HG03139 (cell line): ENCODE measurements at regions not wholly inside any gene's neighbourhood (a gene's known extent, or its start where the extent isn't known, plus 50 kb on each side); places are given as distances from the start of the nearest gene placed in this dataset.
A peak's percentile ranks its signal among the peaks of the same experiment; 100 is the strongest.
"Not testable (repeated sequence)": the region's sequence is repeated elsewhere in the genome, so short reads cannot be mapped to it uniquely, and the experiment has no call there.

Source experiments
- ATAC-seq: cut with Tn5 transposase; IDR thresholded peaks from one replicate; pipeline ENCODE4 v1.9.1; 2021; ENCODE audit not compliant: unreplicated experiment

- ATAC-seq = peak; percentile 99
Observed at GRCh38 chr5:125961150-125961549, 462.1 kb upstream of the GRAMD2B start.

GRCh38 chr5:125965577-125965976 lies 457.6 kb upstream of the GRAMD2B start:
- ATAC-seq = no peak

- ATAC-seq = no peak
Observed at GRCh38 chr5:125967576-125967975, 455.6 kb upstream of the GRAMD2B start.

- ATAC-seq = no peak
Observed at GRCh38 chr5:125969011-125969813, 454.0 kb upstream of the GRAMD2B start.

GRCh38 chr5:125969814-125970171 lies 453.4 kb upstream of the GRAMD2B start:
- no peak for ATAC-seq

- ATAC-seq = no peak
Observed at GRCh38 chr5:125970631-125971307, 452.4 kb upstream of the GRAMD2B start.

- no peak for ATAC-seq
Observed at GRCh38 chr5:125972706-125973105, 450.5 kb upstream of the GRAMD2B start.

GRCh38 chr5:125974679-125975078 lies 448.5 kb upstream of the GRAMD2B start:
- no peak for ATAC-seq

- no peak for ATAC-seq
Observed at GRCh38 chr5:125976421-125977000, 446.7 kb upstream of the GRAMD2B start.

GRCh38 chr5:125978015-125978414 lies 445.2 kb upstream of the GRAMD2B start:
- no peak for ATAC-seq

- ATAC-seq = no peak
Observed at GRCh38 chr5:125979636-125980035, 443.6 kb upstream of the GRAMD2B start.

GRCh38 chr5:125981016-125981415 lies 442.2 kb upstream of the GRAMD2B start:
- ATAC-seq = no peak

- ATAC-seq = no peak
Observed at GRCh38 chr5:125987677-125988255, 435.4 kb upstream of the GRAMD2B start.

GRCh38 chr5:125992050-125992449 lies 431.2 kb upstream of the GRAMD2B start:
- ATAC-seq = no peak

- not testable (repeated sequence) for ATAC-seq
Observed at GRCh38 chr5:125999271-126000030, 423.8 kb upstream of the GRAMD2B start.

- ATAC-seq = no peak
Observed at GRCh38 chr5:126000507-126000906, 422.7 kb upstream of the GRAMD2B start.

GRCh38 chr5:126002222-126002897 lies 420.8 kb upstream of the GRAMD2B start:
- ATAC-seq = no peak

- no peak for ATAC-seq
Observed at GRCh38 chr5:126003309-126003708, 419.9 kb upstream of the GRAMD2B start.

- ATAC-seq = no peak
Observed at GRCh38 chr5:126004636-126005035, 418.6 kb upstream of the GRAMD2B start.

- no peak for ATAC-seq
Observed at GRCh38 chr5:126007841-126008240, 415.4 kb upstream of the GRAMD2B start.
